ENCODE measurements at regions not wholly inside any gene's neighbourhood (a gene's known extent, or its start where the extent isn't known, plus 50 kb on each side); places are given as distances from the start of the nearest gene placed in this dataset.

GRCh38 chr6:113642001-113642713, 215.0 kb upstream of the MARCKS start:
- Histone ChIP-seq H3K27me3 (ENCODE audit: insufficient read depth, low read length) (no peaks in the 10 kb centered on the region), H2AFZ (ENCODE audit: low read depth, low read length, poor library complexity, severe bottlenecking) (no peak overlapping the region), H3K9me3 (ENCODE audit: control insufficient read depth in 1 of 2, insufficient read depth in 1 of 2, low read depth in 1 of 2, low read length in 2 of 2) (no peaks in the 10 kb centered on the region), H3K4me2 (ENCODE audit: low read length) (no peak overlapping the region), H4K20me1 (ENCODE audit: insufficient read depth) (no peaks in the 10 kb centered on the region), H3K9me2 (ENCODE audit: insufficient read depth) (no peaks in the 10 kb centered on the region), H3K4me1 (ENCODE audit: control insufficient read depth in 1 of 2, insufficient read depth in 2 of 2, low read length in 2 of 2) (peaks cover 17 to 29% of the 10 kb centered on the region in 2 experiments; a peak in 3 of 4 replicates), H3K79me2 (ENCODE audit: insufficient read depth, low read length) (no peaks in the 10 kb centered on the region), H3K36me3 (ENCODE audit: control insufficient read depth in 1 of 2, insufficient read depth in 2 of 2, low read length in 2 of 2) (no peaks in the 10 kb centered on the region), H3K27ac (ENCODE audit: low read depth, low read length) (no peak overlapping the region), H3K4me3 (replicated peaks in 1 of 2; ENCODE audit: low read depth in 1 of 2, low read length in 2 of 2) (no peak overlapping the region), H3K9ac (ENCODE audit: low read length) (no peak overlapping the region)
- CTCF ChIA-PET: no interaction called here
- RAD21 ChIA-PET (ENCODE audit: low non-redundant PET in 1 of 2, low total read pairs in 2 of 2, uncharacterized antibody in 2 of 2, unreplicated experiment in 2 of 2): interaction anchor here (0.7 to 1.2 kb wide), 2 partner anchors 12 to 213 kb away, joined by 3 to 4 read pairs; no protein-coding TSS in a partner anchor
- TF ChIP-seq SP1 (IDR thresholded peaks at IDR 0.05; ENCODE audit: low read depth) (no peak), CEBPB (IDR thresholded peaks at IDR 0.05; ENCODE audit: low read depth) (no peak), SIN3A (IDR thresholded peaks at IDR 0.05; ENCODE audit: low read depth) (no peak), ELF1 (IDR thresholded peaks at IDR 0.05; ENCODE audit: borderline replicate concordance, low read depth) (no peak), POLR2A (IDR thresholded peaks at IDR 0.05; ENCODE audit: borderline replicate concordance, extremely low read depth, insufficient read depth, insufficient read length) (no peak), JUND (IDR thresholded peaks at IDR 0.05) (no peak), EZH2 (IDR thresholded peaks at IDR 0.05) (no peak)
- POLR2A ChIA-PET: interaction anchor here (1.2 kb wide), 1 partner anchor 9 kb away, joined by 5 read pairs; no protein-coding TSS in a partner anchor
- no peak for ATAC-seq
- no TSS peak for BruUV-seq (replicated peaks)
- no peak for DNase-seq (ENCODE audit: low read depth, low spot score)
- intact Hi-C loops (cut with micrococcal nuclease): no loop called here

GRCh38 chr6:113642714-113643406, 214.3 kb upstream of the MARCKS start:
- Histone ChIP-seq H3K9me2 (ENCODE audit: insufficient read depth) (no peaks in the 10 kb centered on the region), H3K27me3 (ENCODE audit: insufficient read depth, low read length) (no peaks in the 10 kb centered on the region), H3K9me3 (ENCODE audit: control insufficient read depth in 1 of 2, insufficient read depth in 1 of 2, low read depth in 1 of 2, low read length in 2 of 2) (no peaks in the 10 kb centered on the region), H4K20me1 (ENCODE audit: insufficient read depth) (no peaks in the 10 kb centered on the region), H3K4me1 (ENCODE audit: control insufficient read depth in 1 of 2, insufficient read depth in 2 of 2, low read length in 2 of 2) (peaks cover 17 to 29% of the 10 kb centered on the region in 2 experiments; a peak in 3 of 4 replicates), H3K36me3 (ENCODE audit: control insufficient read depth in 1 of 2, insufficient read depth in 2 of 2, low read length in 2 of 2) (no peaks in the 10 kb centered on the region), H3K4me2 (ENCODE audit: low read length) (no peak overlapping the region), H3K9ac (ENCODE audit: low read length) (no peak overlapping the region), H3K27ac (ENCODE audit: low read depth, low read length) (no peak overlapping the region), H3K79me2 (ENCODE audit: insufficient read depth, low read length) (no peaks in the 10 kb centered on the region), H3K4me3 (replicated peaks in 1 of 2; ENCODE audit: low read depth in 1 of 2, low read length in 2 of 2) (no peak overlapping the region), H2AFZ (ENCODE audit: low read depth, low read length, poor library complexity, severe bottlenecking) (peak overlapping the region; percentile 16)
- TF ChIP-seq ZNF274 (IDR thresholded peaks at IDR 0.05; ENCODE audit: low read depth, low read length) (no peak), JUND (IDR thresholded peaks at IDR 0.05) (no peak), TCF7L2 (IDR thresholded peaks at IDR 0.05; ENCODE audit: borderline replicate concordance, extremely low read depth, insufficient read depth, insufficient read length) (peak; percentile 10), ELF1 (IDR thresholded peaks at IDR 0.05; ENCODE audit: borderline replicate concordance, low read depth) (no peak)
- intact Hi-C loops (cut with micrococcal nuclease): no loop called here
- no TSS peak for BruUV-seq (replicated peaks)
- ATAC-seq (0 out of 2 replicates have a peak, but pooled peaks have one; percentile 22), DNase-seq (ENCODE audit: low read depth, low spot score) (no peak)
- RAD21 ChIA-PET (ENCODE audit: low non-redundant PET in 1 of 2, low total read pairs in 2 of 2, uncharacterized antibody in 2 of 2, unreplicated experiment in 2 of 2): interaction anchor here (0.7 to 1.2 kb wide), 2 partner anchors 12 to 212 kb away, joined by 3 to 4 read pairs; no protein-coding TSS in a partner anchor
- POLR2A ChIA-PET: interaction anchor here (1.2 kb wide), 1 partner anchor 10 kb away, joined by 5 read pairs; no protein-coding TSS in a partner anchor
- CTCF ChIA-PET: no interaction called here
